IMR-90 (cell line): ENCODE measurements at regions not wholly inside any gene's neighbourhood (a gene's known extent, or its start where the extent isn't known, plus 50 kb on each side); places are given as distances from the start of the nearest gene placed in this dataset.
"Not testable (repeated sequence)": the region's sequence is repeated elsewhere in the genome, so short reads cannot be mapped to it uniquely, and the experiment has no call there.

ENCODE experiments used
- ATAC-seq: fragments of 200-7000 bp; cut with Tn5 transposase; 2 replicates; pipeline ENCODE4 v1.9.1; 2020; ENCODE audit warnings: low read depth, mild to moderate bottlenecking, moderate library complexity
- BruUV-seq: library from RNA; stranded (reverse); fragments of 400-500 nt; replicated peaks from 2 replicates; lab custom pipeline; 2021; lab: Mats Ljungman, UMichigan
- CTCF ChIA-PET: fragments of 300-600 bp; formaldehyde crosslinking; extraction: SDS; loops from one replicate; lab custom pipeline; 2021; ENCODE audit warnings: antibody characterized with exemption; lab: Yijun Ruan, JAX
- POLR2A ChIA-PET: fragments of 300-600 bp; sonication (Branson Sonifier 250); formaldehyde crosslinking; loops from one replicate; lab custom pipeline; 2022; ENCODE audit warnings: antibody characterized with exemption; ENCODE audit not compliant: unreplicated experiment; lab: Charles Lee
- DNase-seq: peaks from one replicate; pipeline ENCODE4 v3.0.0; 2013
- H2AFZ ChIP-seq: replicated peaks from 2 replicates; pipeline ENCODE3; 2013; ENCODE audit warnings: low read length, mild to moderate bottlenecking; ENCODE audit not compliant: poor library complexity
- H2AK5ac ChIP-seq: 2 replicates; pipeline ENCODE4 v1.6.1; 2013; ENCODE audit warnings: low read depth, low read length, inconsistent platforms
- H2AK9ac ChIP-seq: replicated peaks from 2 replicates; pipeline ENCODE3; 2013; ENCODE audit warnings: mild to moderate bottlenecking, low read depth, low read length, moderate library complexity; ENCODE audit not compliant: poor library complexity
- H2BK120ac ChIP-seq: 2 replicates; pipeline ENCODE4 v1.6.1; 2013; ENCODE audit warnings: low read depth, low read length, inconsistent platforms
- H2BK15ac ChIP-seq: 3 replicates; pipeline ENCODE4 v1.6.1; 2013; ENCODE audit warnings: low read depth, low read length, inconsistent platforms
- H2BK20ac ChIP-seq: 2 replicates; pipeline ENCODE4 v1.6.1; 2013; ENCODE audit warnings: low read depth, mild to moderate bottlenecking, inconsistent platforms, low read length, moderate library complexity
- H2BK5ac ChIP-seq: 2 replicates; pipeline ENCODE4 v1.6.1; 2013; ENCODE audit warnings: mild to moderate bottlenecking, low read depth, low read length, inconsistent platforms; ENCODE audit not compliant: poor library complexity, severe bottlenecking
- H3K14ac ChIP-seq: replicated peaks from 2 replicates; pipeline ENCODE4 v1.6.1; 2013; ENCODE audit warnings: low read depth, low read length, inconsistent platforms
- H3K18ac ChIP-seq: 2 replicates; pipeline ENCODE4 v1.6.1; 2013; ENCODE audit warnings: low read depth, low read length, control low read depth
- H3K23ac ChIP-seq: 2 replicates; pipeline ENCODE4 v1.6.1; 2013; ENCODE audit warnings: low read depth, low read length, inconsistent platforms
- H3K27ac ChIP-seq: 2 replicates; pipeline ENCODE4 v1.5.1; 2013; ENCODE audit warnings: mild to moderate bottlenecking, control low read depth, low read length; ENCODE audit not compliant: insufficient read depth
- H3K27me3 ChIP-seq: 2 replicates; pipeline ENCODE4 v1.6.1; 2013; ENCODE audit warnings: low read length; ENCODE audit not compliant: control insufficient read depth, insufficient read depth
- H3K36me3 ChIP-seq: 2 replicates; pipeline ENCODE4 v1.6.1; 2013; ENCODE audit warnings: low read length, mixed read lengths; ENCODE audit not compliant: control insufficient read depth, insufficient read depth
- H3K4ac ChIP-seq: 2 replicates; pipeline ENCODE4 v1.6.1; 2013; ENCODE audit warnings: low read depth, low read length, inconsistent platforms
- H3K4me1 ChIP-seq: 2 replicates; pipeline ENCODE4 v1.6.1; 2013; ENCODE audit warnings: low read length, mixed read lengths; ENCODE audit not compliant: control insufficient read depth, insufficient read depth
- H3K4me2 ChIP-seq: 2 replicates; pipeline ENCODE4 v1.6.1; 2013; ENCODE audit warnings: low read depth, mild to moderate bottlenecking, control low read depth, low read length, moderate library complexity
- H3K4me3 ChIP-seq: 2 replicates; pipeline ENCODE4 v1.5.1; 2013; ENCODE audit warnings: low read depth, mild to moderate bottlenecking, control low read depth, low read length, moderate library complexity; ENCODE audit not compliant: insufficient read depth
- H3K56ac ChIP-seq: 2 replicates; pipeline ENCODE4 v1.6.1; 2013; ENCODE audit warnings: low read length, inconsistent platforms; ENCODE audit not compliant: insufficient read depth; ENCODE audit errors: extremely low read depth
- H3K79me1 ChIP-seq, 2 experiments: 2 replicates each; pipeline ENCODE4 v1.6.1; 2013; ENCODE audit warnings: low read length in 2 of 2, inconsistent platforms in 1 of 2, low read depth in 1 of 2
- H3K9ac ChIP-seq: 2 replicates; pipeline ENCODE4 v1.6.1; 2013; ENCODE audit warnings: low read depth, low read length, control low read depth
- H3K9me1 ChIP-seq: 2 replicates; pipeline ENCODE4 v1.6.1; 2013; ENCODE audit warnings: low read length, inconsistent platforms; ENCODE audit not compliant: insufficient read depth
- H3K9me3 ChIP-seq: 2 replicates; pipeline ENCODE4 v1.6.1; 2013; ENCODE audit warnings: low read length; ENCODE audit not compliant: control insufficient read depth, insufficient read depth
- H4K20me1 ChIP-seq: 2 replicates; pipeline ENCODE4 v1.6.1; 2013; ENCODE audit warnings: low read length, inconsistent platforms; ENCODE audit not compliant: insufficient read depth
- H4K5ac ChIP-seq: 2 replicates; pipeline ENCODE4 v1.6.1; 2013; ENCODE audit warnings: mild to moderate bottlenecking, low read depth, low read length, control low read depth
- H4K8ac ChIP-seq, 2 experiments: 2 replicates each; pipeline ENCODE4 v1.6.1; 2013; ENCODE audit warnings: low read depth in 2 of 2, low read length in 2 of 2, control low read depth in 1 of 2, inconsistent platforms in 1 of 2
- H4K91ac ChIP-seq: 2 replicates; pipeline ENCODE4 v1.6.1; 2013; ENCODE audit warnings: low read depth, low read length, inconsistent platforms; ENCODE audit not compliant: insufficient read depth
- WGBS, 2 experiments: methylation state at CpG; one replicate each; pipeline versions ENCODE4 v1.1.5 to v1.1.7; 2013; ENCODE audit warnings: missing lambda C conversion rate in 2 of 2; ENCODE audit not compliant: insufficient read length in 1 of 2; ENCODE audit errors: extremely low coverage in 2 of 2; 5-methylcytosine and 5-hydroxymethylcytosine counted together
- dilution Hi-C: fragments of 300-500 bp; cut with HindIII; formaldehyde crosslinking; loops from one replicate; pipeline ENCODE4 v1.14.3; 2018; ENCODE audit warnings: low sequenced_read_pairs; ENCODE audit not compliant: unreplicated experiment
- in situ Hi-C: fragments of 300-500 bp; cut with MboI; formaldehyde crosslinking; loops from 3 replicates; pipeline ENCODE4 v1.14.3; 2019; ENCODE audit warnings: low sequenced_read_pairs, inconsistent platforms, mixed read lengths
- intact Hi-C: fragments of 100-400 bp; cut with micrococcal nuclease; formaldehyde crosslinking; loops from 2 replicates; pipeline ENCODE4 v1.10.0; 2022
- TF ChIP-seq, protein P1 (sequence below): conservative IDR thresholded peaks from 2 replicates; pipeline ENCODE4 v1.5.1; 2012; ENCODE audit warnings: mild to moderate bottlenecking, low read depth, low read length, improper control_type of control experiment

DNA sequence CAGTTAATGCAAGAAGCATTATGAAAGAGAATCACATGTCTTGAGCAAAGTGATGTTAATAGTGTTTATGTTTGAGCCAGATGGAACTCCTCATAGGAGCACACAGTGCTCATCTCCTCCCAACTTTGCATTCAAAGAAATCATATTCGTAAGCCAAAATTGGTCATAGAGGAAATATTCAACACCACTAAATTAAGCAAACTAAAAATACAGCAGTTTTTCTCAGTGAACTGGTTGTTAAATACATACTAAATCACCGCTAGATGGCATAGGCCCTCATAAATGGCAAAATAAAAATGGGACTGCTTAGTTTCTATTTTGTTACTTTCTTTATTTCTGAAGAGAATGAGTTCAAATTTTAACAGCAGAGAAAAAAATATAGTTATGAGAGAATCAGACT is 114.3 kb downstream of the SYT15 start:
- H2BK5ac ChIP-seq, POLR2A ChIA-PET, BruUV-seq, DNase-seq, H3K18ac ChIP-seq, H3K27ac ChIP-seq, CTCF ChIA-PET, H3K56ac ChIP-seq, H3K9ac ChIP-seq, H2AFZ ChIP-seq, H4K91ac ChIP-seq, H3K23ac ChIP-seq, H3K4ac ChIP-seq, H3K9me1 ChIP-seq, H2AK9ac ChIP-seq, H3K36me3 ChIP-seq, H4K20me1 ChIP-seq, H3K9me3 ChIP-seq, dilution Hi-C loops, H3K79me1 ChIP-seq, H4K8ac ChIP-seq, H2BK15ac ChIP-seq, H2BK120ac ChIP-seq, H3K4me1 ChIP-seq, H3K4me2 ChIP-seq, H4K5ac ChIP-seq, in situ Hi-C loops, H2BK20ac ChIP-seq, H3K14ac ChIP-seq, H2AK5ac ChIP-seq, H3K27me3 ChIP-seq, H3K4me3 ChIP-seq, intact Hi-C loops: not testable (repeated sequence)
- TF ChIP-seq, protein P1, sequence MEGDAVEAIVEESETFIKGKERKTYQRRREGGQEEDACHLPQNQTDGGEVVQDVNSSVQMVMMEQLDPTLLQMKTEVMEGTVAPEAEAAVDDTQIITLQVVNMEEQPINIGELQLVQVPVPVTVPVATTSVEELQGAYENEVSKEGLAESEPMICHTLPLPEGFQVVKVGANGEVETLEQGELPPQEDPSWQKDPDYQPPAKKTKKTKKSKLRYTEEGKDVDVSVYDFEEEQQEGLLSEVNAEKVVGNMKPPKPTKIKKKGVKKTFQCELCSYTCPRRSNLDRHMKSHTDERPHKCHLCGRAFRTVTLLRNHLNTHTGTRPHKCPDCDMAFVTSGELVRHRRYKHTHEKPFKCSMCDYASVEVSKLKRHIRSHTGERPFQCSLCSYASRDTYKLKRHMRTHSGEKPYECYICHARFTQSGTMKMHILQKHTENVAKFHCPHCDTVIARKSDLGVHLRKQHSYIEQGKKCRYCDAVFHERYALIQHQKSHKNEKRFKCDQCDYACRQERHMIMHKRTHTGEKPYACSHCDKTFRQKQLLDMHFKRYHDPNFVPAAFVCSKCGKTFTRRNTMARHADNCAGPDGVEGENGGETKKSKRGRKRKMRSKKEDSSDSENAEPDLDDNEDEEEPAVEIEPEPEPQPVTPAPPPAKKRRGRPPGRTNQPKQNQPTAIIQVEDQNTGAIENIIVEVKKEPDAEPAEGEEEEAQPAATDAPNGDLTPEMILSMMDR, result peak; percentile 20; the same call in 1 of the 2 replicates
- WGBS, 2 experiments, result no CpG with 5 or more reads among the region's 2 CpGs
- peak; percentile 68 for ATAC-seq

DNA sequence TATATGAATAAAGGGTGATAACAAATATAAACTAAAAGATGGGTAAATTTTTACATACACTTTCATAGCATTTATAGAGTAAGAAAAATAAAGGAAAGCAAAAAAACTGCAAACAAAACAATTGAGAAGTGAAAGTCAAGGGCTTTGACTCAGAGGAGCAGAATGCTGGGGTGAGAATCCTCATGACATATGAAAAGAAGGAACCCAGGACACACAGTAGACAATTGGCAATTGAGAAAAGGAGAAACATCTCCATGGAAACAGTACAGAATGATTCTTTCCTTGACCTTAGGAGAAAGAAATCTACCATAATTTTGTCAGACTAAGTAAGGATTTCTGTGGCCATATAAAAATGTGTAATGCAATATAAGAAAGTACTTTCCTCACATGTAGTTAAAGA is 138.3 kb downstream of the SYT15 start:
- POLR2A ChIA-PET, H3K18ac ChIP-seq, H4K20me1 ChIP-seq, H3K79me1 ChIP-seq, H3K4me3 ChIP-seq, H4K91ac ChIP-seq, H3K9me1 ChIP-seq, H2AK5ac ChIP-seq, BruUV-seq, H3K9me3 ChIP-seq, CTCF ChIA-PET, H3K4ac ChIP-seq, DNase-seq, ATAC-seq, H3K36me3 ChIP-seq, intact Hi-C loops, H2BK20ac ChIP-seq, H2BK15ac ChIP-seq, H4K8ac ChIP-seq, H3K23ac ChIP-seq, H2BK120ac ChIP-seq, H3K4me2 ChIP-seq, in situ Hi-C loops, H3K27me3 ChIP-seq, H2BK5ac ChIP-seq, H2AFZ ChIP-seq, H3K27ac ChIP-seq, H3K4me1 ChIP-seq, dilution Hi-C loops, H3K56ac ChIP-seq, H2AK9ac ChIP-seq, H3K14ac ChIP-seq, H3K9ac ChIP-seq, H4K5ac ChIP-seq: not testable (repeated sequence)
